A673 (cell line): ENCODE measurements at regions not wholly inside any gene's neighbourhood (a gene's known extent, or its start where the extent isn't known, plus 50 kb on each side); places are given as distances from the start of the nearest gene placed in this dataset.

Experiments
- CTCF ChIP-seq: fragments of 300-800, 200-600 bp; sonication (generic); conservative IDR thresholded peaks from 2 replicates; pipeline ENCODE4 v1.5.1; 2017; ENCODE audit warnings: low read depth, mild to moderate bottlenecking, antibody characterized with exemption, low read length, moderate library complexity, mixed read lengths
- EZH2 ChIP-seq: fragments of 200-600 bp; sonication (generic); IDR thresholded peaks from 2 replicates; pipeline ENCODE4 v1.6.1; 2017; ENCODE audit warnings: borderline replicate concordance, low read depth, mild to moderate bottlenecking, mixed read lengths, antibody characterized with exemption, low read length; ENCODE audit not compliant: poor library complexity, severe bottlenecking

- no peak for TF ChIP-seq CTCF
- no peak for TF ChIP-seq EZH2
These were observed 117.0 kb downstream of the NCOR2 start for GRCh38 chr12:124450376-124450750.
